ENCODE measurements at regions not wholly inside any gene's neighbourhood (a gene's known extent, or its start where the extent isn't known, plus 50 kb on each side); places are given as distances from the start of the nearest gene placed in this dataset.

DNA sequence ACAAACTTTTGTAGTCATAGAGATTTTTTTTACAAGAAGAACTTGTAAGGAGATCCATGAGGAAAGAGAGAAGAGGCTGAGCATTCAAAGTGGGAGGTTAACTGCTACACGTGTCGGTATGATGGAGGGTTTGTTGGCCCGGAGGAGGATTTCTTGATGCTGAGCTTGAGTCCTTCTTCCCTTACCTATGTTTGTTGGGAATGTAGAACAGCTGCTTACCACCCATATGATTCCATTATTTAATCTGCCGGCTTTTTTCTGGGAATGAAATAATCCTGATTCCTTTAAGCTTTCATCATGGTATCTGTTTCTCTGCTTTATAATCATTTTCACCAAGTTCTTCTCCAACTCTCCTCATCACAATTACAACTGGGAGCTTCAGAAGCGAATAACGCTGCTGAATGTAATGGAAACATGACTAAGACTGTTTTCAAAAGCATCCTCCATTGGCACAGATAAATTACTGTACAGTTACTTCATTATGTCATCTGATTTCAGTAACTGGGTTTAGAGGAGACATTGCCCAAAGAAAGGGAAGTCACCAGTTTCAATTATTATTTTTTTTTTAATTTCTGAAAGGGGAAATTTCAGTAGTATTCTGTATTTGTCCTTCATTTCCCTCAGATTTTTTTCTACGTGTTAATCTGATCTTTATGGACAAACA lies 420.6 kb downstream of the SPRY1 start:
- TF ChIP-seq, protein P1, sequence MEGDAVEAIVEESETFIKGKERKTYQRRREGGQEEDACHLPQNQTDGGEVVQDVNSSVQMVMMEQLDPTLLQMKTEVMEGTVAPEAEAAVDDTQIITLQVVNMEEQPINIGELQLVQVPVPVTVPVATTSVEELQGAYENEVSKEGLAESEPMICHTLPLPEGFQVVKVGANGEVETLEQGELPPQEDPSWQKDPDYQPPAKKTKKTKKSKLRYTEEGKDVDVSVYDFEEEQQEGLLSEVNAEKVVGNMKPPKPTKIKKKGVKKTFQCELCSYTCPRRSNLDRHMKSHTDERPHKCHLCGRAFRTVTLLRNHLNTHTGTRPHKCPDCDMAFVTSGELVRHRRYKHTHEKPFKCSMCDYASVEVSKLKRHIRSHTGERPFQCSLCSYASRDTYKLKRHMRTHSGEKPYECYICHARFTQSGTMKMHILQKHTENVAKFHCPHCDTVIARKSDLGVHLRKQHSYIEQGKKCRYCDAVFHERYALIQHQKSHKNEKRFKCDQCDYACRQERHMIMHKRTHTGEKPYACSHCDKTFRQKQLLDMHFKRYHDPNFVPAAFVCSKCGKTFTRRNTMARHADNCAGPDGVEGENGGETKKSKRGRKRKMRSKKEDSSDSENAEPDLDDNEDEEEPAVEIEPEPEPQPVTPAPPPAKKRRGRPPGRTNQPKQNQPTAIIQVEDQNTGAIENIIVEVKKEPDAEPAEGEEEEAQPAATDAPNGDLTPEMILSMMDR (IDR thresholded peaks at IDR 0.05; ENCODE audit: poor library complexity, severe bottlenecking), result no peak
- TF ChIP-seq EZH2 (IDR thresholded peaks at IDR 0.05; ENCODE audit: borderline replicate concordance, insufficient read depth, low read length, poor library complexity, severe bottlenecking) (no peak), EP300 (conservative IDR thresholded peaks at IDR 0.05; ENCODE audit: poor library complexity, severe bottlenecking) (no peak), POLR2AphosphoS5 (IDR thresholded peaks at IDR 0.05) (no peak)
- TF ChIP-seq, protein P2, sequence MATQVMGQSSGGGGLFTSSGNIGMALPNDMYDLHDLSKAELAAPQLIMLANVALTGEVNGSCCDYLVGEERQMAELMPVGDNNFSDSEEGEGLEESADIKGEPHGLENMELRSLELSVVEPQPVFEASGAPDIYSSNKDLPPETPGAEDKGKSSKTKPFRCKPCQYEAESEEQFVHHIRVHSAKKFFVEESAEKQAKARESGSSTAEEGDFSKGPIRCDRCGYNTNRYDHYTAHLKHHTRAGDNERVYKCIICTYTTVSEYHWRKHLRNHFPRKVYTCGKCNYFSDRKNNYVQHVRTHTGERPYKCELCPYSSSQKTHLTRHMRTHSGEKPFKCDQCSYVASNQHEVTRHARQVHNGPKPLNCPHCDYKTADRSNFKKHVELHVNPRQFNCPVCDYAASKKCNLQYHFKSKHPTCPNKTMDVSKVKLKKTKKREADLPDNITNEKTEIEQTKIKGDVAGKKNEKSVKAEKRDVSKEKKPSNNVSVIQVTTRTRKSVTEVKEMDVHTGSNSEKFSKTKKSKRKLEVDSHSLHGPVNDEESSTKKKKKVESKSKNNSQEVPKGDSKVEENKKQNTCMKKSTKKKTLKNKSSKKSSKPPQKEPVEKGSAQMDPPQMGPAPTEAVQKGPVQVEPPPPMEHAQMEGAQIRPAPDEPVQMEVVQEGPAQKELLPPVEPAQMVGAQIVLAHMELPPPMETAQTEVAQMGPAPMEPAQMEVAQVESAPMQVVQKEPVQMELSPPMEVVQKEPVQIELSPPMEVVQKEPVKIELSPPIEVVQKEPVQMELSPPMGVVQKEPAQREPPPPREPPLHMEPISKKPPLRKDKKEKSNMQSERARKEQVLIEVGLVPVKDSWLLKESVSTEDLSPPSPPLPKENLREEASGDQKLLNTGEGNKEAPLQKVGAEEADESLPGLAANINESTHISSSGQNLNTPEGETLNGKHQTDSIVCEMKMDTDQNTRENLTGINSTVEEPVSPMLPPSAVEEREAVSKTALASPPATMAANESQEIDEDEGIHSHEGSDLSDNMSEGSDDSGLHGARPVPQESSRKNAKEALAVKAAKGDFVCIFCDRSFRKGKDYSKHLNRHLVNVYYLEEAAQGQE (IDR thresholded peaks at IDR 0.05; ENCODE audit: borderline replicate concordance), result no peak

Measured in neural cell (in vitro differentiated cells).